WTC11 (cell line): ENCODE measurements at regions not wholly inside any gene's neighbourhood (a gene's known extent, or its start where the extent isn't known, plus 50 kb on each side); places are given as distances from the start of the nearest gene placed in this dataset.

Source experiments
- ATAC-seq: fragments of 200-7000 bp; cut with Tn5 transposase; 2 replicates; pipeline ENCODE4 v1.10.0; 2021; ENCODE audit warnings: mild to moderate bottlenecking, moderate library complexity
- CTCF ChIA-PET: fragments of 300-600 bp; sonication (Branson Sonifier 250); formaldehyde crosslinking; loops from one replicate; lab custom pipeline; 2021; ENCODE audit warnings: antibody characterized with exemption; lab: Charles Lee
- POLR2A ChIA-PET: fragments of 350-600 bp; sonication (Branson Sonifier 250); formaldehyde crosslinking; loops from one replicate; lab custom pipeline; 2021; ENCODE audit warnings: antibody characterized with exemption; lab: Charles Lee
- DNase-seq: peaks from one replicate; pipeline ENCODE4 v3.0.0; 2021; ENCODE audit warnings: low spot score
- H3K27ac Mint-ChIP-seq: 2 replicates; pipeline ENCODE4 v1.8.0; 2021; ENCODE audit warnings: mixed read lengths
- H3K27me3 Mint-ChIP-seq: 2 replicates; pipeline ENCODE4 v1.8.0; 2021; ENCODE audit warnings: low read depth, mild to moderate bottlenecking, moderate library complexity, mixed read lengths
- H3K36me3 Mint-ChIP-seq: 2 replicates; pipeline ENCODE4 v1.8.0; 2021; ENCODE audit warnings: mixed read lengths
- H3K4me1 Mint-ChIP-seq: 2 replicates; pipeline ENCODE4 v1.8.0; 2022; ENCODE audit warnings: mixed read lengths
- H3K4me3 Mint-ChIP-seq: 2 replicates; pipeline ENCODE4 v1.8.0; 2021; ENCODE audit warnings: mild to moderate bottlenecking, moderate library complexity, mixed read lengths
- H3K9me3 Mint-ChIP-seq: 2 replicates; pipeline ENCODE4 v1.8.0; 2021; ENCODE audit warnings: mixed read lengths
- AR ChIP-seq: fragments of 250-450 bp; sonication (Bioruptor Pico); IDR thresholded peaks from 2 replicates; pipeline ENCODE4 v1.9.0; 2021; ENCODE audit warnings: mild to moderate bottlenecking
- ATF3 ChIP-seq: sonication (generic); formaldehyde crosslinking; conservative IDR thresholded peaks from 2 replicates; pipeline ENCODE4 v1.8.1; 2022; ENCODE audit warnings: mild to moderate bottlenecking, missing genetic modification reagents
- ATF6 ChIP-seq: sonication (generic); formaldehyde crosslinking; IDR thresholded peaks from 2 replicates; pipeline ENCODE4 v1.8.1; 2023; ENCODE audit warnings: mild to moderate bottlenecking, missing genetic modification reagents
- E2F5 ChIP-seq: sonication (generic); formaldehyde crosslinking; IDR thresholded peaks from 2 replicates; pipeline ENCODE4 v1.8.1; 2022; ENCODE audit warnings: mild to moderate bottlenecking, moderate library complexity, missing genetic modification reagents
- GRHL2 ChIP-seq: fragments of 250-450 bp; sonication (Bioruptor Pico); IDR thresholded peaks from 2 replicates; pipeline ENCODE4 v1.8.0; 2022; ENCODE audit warnings: mild to moderate bottlenecking, moderate library complexity; ENCODE audit not compliant: insufficient replicate concordance, severe bottlenecking
- IRF1 ChIP-seq: sonication (generic); formaldehyde crosslinking; IDR thresholded peaks from 2 replicates; pipeline ENCODE4 v1.8.0; 2023; ENCODE audit warnings: missing genetic modification reagents
- MYBL2 ChIP-seq: sonication (generic); formaldehyde crosslinking; IDR thresholded peaks from 2 replicates; pipeline ENCODE4 v1.8.1; 2023; ENCODE audit warnings: mild to moderate bottlenecking, moderate library complexity, missing genetic modification reagents
- NFE2L1 ChIP-seq: sonication (generic); formaldehyde crosslinking; IDR thresholded peaks from 2 replicates; pipeline ENCODE4 v1.8.1; 2023; ENCODE audit warnings: missing genetic modification reagents
- NR2C2 ChIP-seq: sonication (generic); formaldehyde crosslinking; IDR thresholded peaks from 2 replicates; pipeline ENCODE4 v1.8.0; 2022; ENCODE audit warnings: mild to moderate bottlenecking, missing genetic modification reagents
- PRRX2 ChIP-seq: fragments of 250-450 bp; sonication (Bioruptor Pico); IDR thresholded peaks from 2 replicates; pipeline ENCODE4 v1.8.0; 2021; ENCODE audit warnings: mild to moderate bottlenecking
- RORB ChIP-seq: fragments of 250-450 bp; sonication (Bioruptor Pico); IDR thresholded peaks from 2 replicates; pipeline ENCODE4 v1.9.0; 2021; ENCODE audit warnings: mild to moderate bottlenecking
- SMAD4 ChIP-seq: sonication (generic); formaldehyde crosslinking; IDR thresholded peaks from 2 replicates; pipeline ENCODE4 v1.8.0; 2022; ENCODE audit warnings: mild to moderate bottlenecking, missing genetic modification reagents
- ZMAT4 ChIP-seq: fragments of 250-450 bp; sonication (Bioruptor Pico); IDR thresholded peaks from 2 replicates; pipeline ENCODE4 v1.9.0; 2021; ENCODE audit warnings: mild to moderate bottlenecking
- ZNF138 ChIP-seq: sonication (generic); formaldehyde crosslinking; conservative IDR thresholded peaks from 2 replicates; pipeline ENCODE4 v1.8.1; 2022; ENCODE audit warnings: mild to moderate bottlenecking, moderate library complexity, missing genetic modification reagents
- ZNF423 ChIP-seq: fragments of 250-450 bp; sonication (Bioruptor Pico); IDR thresholded peaks from 2 replicates; pipeline ENCODE4 v2.1.2; 2022; ENCODE audit warnings: mild to moderate bottlenecking, moderate library complexity
- ZNF425 ChIP-seq: fragments of 250-450 bp; sonication (Bioruptor Pico); conservative IDR thresholded peaks from 2 replicates; pipeline ENCODE4 v1.9.0; 2021; ENCODE audit warnings: mild to moderate bottlenecking

GRCh38 chr14:30786701-30787100 lies 87.7 kb upstream of the COCH start:
- Mint-ChIP-seq H3K27ac (no peak overlapping the region), H3K36me3 (no peaks in the 10 kb centered on the region), H3K9me3 (peaks cover 21% of the 10 kb centered on the region), H3K27me3 (no peaks in the 10 kb centered on the region), H3K4me3 (no peak overlapping the region), H3K4me1 (no peaks in the 10 kb centered on the region)
- ChIA-PET POLR2A (no interaction called here), CTCF (no interaction called here)
- DNase-seq (no peak), ATAC-seq (no peak)
- TF ChIP-seq ZNF138 (CRISPR knock-in tag) (no peak), ATF3 (CRISPR knock-in tag) (no peak), IRF1 (no peak), RORB (CRISPR knock-in tag) (no peak)

GRCh38 chr14:30790827-30791226 lies 83.5 kb upstream of the COCH start:
- H3K27me3 Mint-ChIP-seq, result no peaks in the 10 kb centered on the region
- POLR2A ChIA-PET, result no interaction called here
- no peaks in the 10 kb centered on the region for H3K36me3 Mint-ChIP-seq

More at GRCh38 chr14:30790827-30791226, 83.5 kb upstream of the COCH start:
- peaks cover 43% of the 10 kb centered on the region for H3K9me3 Mint-ChIP-seq
- no peak overlapping the region for H3K4me3 Mint-ChIP-seq
- no peak for DNase-seq
- no peak for ATAC-seq
- no peak for TF ChIP-seq ZNF423 (CRISPR knock-in tag)
- TF ChIP-seq ZMAT4 (CRISPR knock-in tag), result no peak
- no peak for TF ChIP-seq NR2C2
- no peak for TF ChIP-seq ATF6
- no peak for TF ChIP-seq IRF1
- no peak for TF ChIP-seq E2F5
- TF ChIP-seq GRHL2 (CRISPR knock-in tag), result no peak
- TF ChIP-seq ZNF425 (CRISPR knock-in tag), result no peak
- no peak for TF ChIP-seq PRRX2 (CRISPR knock-in tag)
- no peak for TF ChIP-seq SMAD4 (CRISPR knock-in tag)
- TF ChIP-seq MYBL2 (CRISPR knock-in tag), result no peak
- no peak for TF ChIP-seq NFE2L1 (CRISPR knock-in tag)
- no peak for TF ChIP-seq AR (CRISPR knock-in tag)
- CTCF ChIA-PET, result no interaction called here
- H3K27ac Mint-ChIP-seq, result no peak overlapping the region
- no peaks in the 10 kb centered on the region for H3K4me1 Mint-ChIP-seq
